ENCODE measurements at regions not wholly inside any gene's neighbourhood (a gene's known extent, or its start where the extent isn't known, plus 50 kb on each side); places are given as distances from the start of the nearest gene placed in this dataset.

DNA sequence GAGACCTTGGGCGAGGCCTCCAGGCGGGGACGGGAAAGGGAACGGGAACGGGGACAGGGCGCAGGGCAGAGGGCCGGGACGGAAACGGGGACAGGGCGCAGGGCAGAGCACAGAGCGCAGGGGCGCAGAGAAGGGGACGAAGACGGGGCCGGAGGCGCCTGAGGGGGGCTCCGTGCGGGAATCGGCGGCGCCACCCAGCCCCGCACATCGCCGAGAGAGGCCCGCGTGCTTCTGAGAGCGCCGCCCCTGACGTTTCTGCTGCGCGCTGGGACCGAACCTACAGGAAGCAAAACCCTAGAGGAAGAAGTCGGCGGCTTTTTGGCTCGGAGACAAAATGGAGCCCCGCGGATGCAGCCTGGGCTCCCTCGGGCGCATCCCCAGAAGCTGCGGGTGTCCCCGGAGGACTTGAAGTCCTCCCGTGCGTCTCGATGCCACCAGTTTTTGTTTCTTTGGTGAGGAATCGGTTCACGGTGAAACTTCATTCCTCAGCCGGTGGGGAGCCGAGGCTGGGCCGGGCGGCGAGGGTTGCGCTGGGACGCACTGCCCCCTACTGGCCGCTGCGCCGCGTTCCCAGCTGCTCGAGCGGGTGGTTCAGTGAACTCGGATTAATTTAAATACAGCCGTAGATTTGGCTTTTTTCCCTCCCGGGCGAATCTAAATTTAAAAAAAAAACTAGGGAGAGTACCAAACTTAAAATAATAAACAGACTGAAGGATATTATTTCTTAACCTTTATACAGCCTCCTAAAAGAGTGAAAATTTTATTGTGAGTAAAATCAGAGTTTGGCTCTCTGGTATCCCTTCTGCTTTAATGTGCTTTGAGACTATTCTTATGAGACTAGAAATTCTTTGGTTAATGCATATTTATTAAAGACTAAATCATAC, 350.0 kb upstream of the ARGLU1 start:
- Histone ChIP-seq H3K27ac (ENCODE audit: low read depth, low read length) (peak overlapping the region; percentile 84), H3K36me3 (ENCODE audit: control insufficient read depth, insufficient read depth, low read length) (no peaks in the 10 kb centered on the region), H3K4me3 (ENCODE audit: low read depth, low read length) (peak overlapping the region; percentile 76), H3K4me1 (ENCODE audit: control insufficient read depth, insufficient read depth, low read length) (peaks cover 14% of the 10 kb centered on the region), H3K27me3 (ENCODE audit: control insufficient read depth, insufficient read depth, low read length) (no peaks in the 10 kb centered on the region), H3K9me3 (ENCODE audit: control insufficient read depth, insufficient read depth, low read length) (no peaks in the 10 kb centered on the region)
- WGBS (ENCODE audit: insufficient coverage), result under 1% methylated on average over 59 of the region's 63 CpGs
- peak; percentile 74 to 95 (median 80) for DNase-seq (ENCODE audit: low read depth in 4 of 6, low spot score in 6 of 6)

DNA sequence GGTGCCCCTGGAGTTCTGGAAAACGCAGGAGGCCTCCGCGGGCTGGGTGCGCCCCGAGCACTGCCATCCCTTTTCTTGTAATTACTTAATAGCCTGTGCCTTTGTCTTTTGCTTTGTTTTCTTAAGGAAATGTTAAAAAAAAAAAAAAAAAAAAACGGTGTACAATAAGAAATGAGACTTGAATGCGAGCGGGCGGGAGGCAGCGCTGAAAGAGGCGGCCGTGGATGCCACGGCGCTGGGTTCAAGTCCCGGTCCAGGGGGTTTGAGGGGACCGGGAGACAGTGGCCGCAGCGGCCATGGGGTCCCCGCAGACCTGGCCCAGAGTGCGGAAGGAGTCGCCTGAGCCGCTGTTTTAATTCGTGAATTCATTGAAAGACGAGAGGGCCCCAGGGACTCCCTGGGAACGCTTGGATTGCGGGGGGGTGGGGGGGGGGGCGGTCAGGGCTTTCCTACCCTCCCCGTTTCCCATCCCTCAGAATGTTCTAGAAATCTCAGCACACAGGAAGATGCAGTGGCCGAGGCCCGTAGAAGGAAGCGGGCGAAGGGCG, 349.2 kb upstream of the ARGLU1 start:
- H3K4me3 ChIP-seq (ENCODE audit: low read depth, low read length), result peak overlapping the region; percentile 76

GRCh38 chr13:106916329-106916976, 348.5 kb upstream of the ARGLU1 start:
- H3K27me3 ChIP-seq (ENCODE audit: control insufficient read depth, insufficient read depth, low read length), result no peaks in the 10 kb centered on the region
- H3K27ac ChIP-seq (ENCODE audit: low read depth, low read length), result peak overlapping the region; percentile 42
- peaks cover 14% of the 10 kb centered on the region for H3K4me1 ChIP-seq (ENCODE audit: control insufficient read depth, insufficient read depth, low read length)
- no peak overlapping the region for H3K4me3 ChIP-seq (ENCODE audit: low read depth, low read length)
- H3K36me3 ChIP-seq (ENCODE audit: control insufficient read depth, insufficient read depth, low read length), result no peaks in the 10 kb centered on the region
- DNase-seq (ENCODE audit: low read depth in 4 of 6, low spot score in 6 of 6), result peak in 2 of 6 donors; percentile 16 to 66
- H3K9me3 ChIP-seq (ENCODE audit: control insufficient read depth, insufficient read depth, low read length), result no peaks in the 10 kb centered on the region
- 77% methylated on average over 2 of the region's 15 CpGs for WGBS (ENCODE audit: insufficient coverage)

More for the DNA sequence above, 349.2 kb upstream of the ARGLU1 start:
- H3K27me3 ChIP-seq (ENCODE audit: control insufficient read depth, insufficient read depth, low read length), result no peaks in the 10 kb centered on the region
- WGBS (ENCODE audit: insufficient coverage), result 24% methylated on average over 18 of the region's 33 CpGs
- no peaks in the 10 kb centered on the region for H3K36me3 ChIP-seq (ENCODE audit: control insufficient read depth, insufficient read depth, low read length)
- H3K27ac ChIP-seq (ENCODE audit: low read depth, low read length), result peak overlapping the region; percentile 42
- H3K9me3 ChIP-seq (ENCODE audit: control insufficient read depth, insufficient read depth, low read length), result no peaks in the 10 kb centered on the region
- DNase-seq (ENCODE audit: low read depth in 4 of 6, low spot score in 6 of 6), result peak in 2 of 6 donors; percentile 8 to 51
- peaks cover 14% of the 10 kb centered on the region for H3K4me1 ChIP-seq (ENCODE audit: control insufficient read depth, insufficient read depth, low read length)

DNA sequence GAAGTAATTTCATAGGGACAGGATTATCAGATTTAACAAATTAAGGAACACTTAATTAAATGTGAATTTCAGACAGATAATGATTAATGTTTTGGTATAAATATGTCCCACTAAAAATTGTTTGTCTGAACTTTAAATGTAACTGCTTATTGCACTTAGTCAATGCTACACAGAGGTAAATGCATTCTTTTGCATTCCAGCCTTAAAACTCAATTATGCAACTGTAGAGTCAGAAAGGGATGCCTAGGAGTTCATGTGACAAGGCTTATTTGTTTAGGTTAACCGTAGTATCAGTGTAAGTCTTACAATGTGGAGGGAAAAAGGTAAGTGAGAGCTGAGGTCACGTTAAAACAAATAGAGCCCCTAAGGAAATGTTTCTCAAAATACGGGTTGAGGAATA, 347.2 kb upstream of the ARGLU1 start:
- Histone ChIP-seq H3K9me3 (ENCODE audit: control insufficient read depth, insufficient read depth, low read length) (no peaks in the 10 kb centered on the region), H3K4me1 (ENCODE audit: control insufficient read depth, insufficient read depth, low read length) (peaks cover 14% of the 10 kb centered on the region), H3K27ac (ENCODE audit: low read depth, low read length) (no peak overlapping the region), H3K27me3 (ENCODE audit: control insufficient read depth, insufficient read depth, low read length) (no peaks in the 10 kb centered on the region), H3K4me3 (ENCODE audit: low read depth, low read length) (no peak overlapping the region), H3K36me3 (ENCODE audit: control insufficient read depth, insufficient read depth, low read length) (no peaks in the 10 kb centered on the region)
- 79% methylated on average over 2 of the region's 3 CpGs for WGBS (ENCODE audit: insufficient coverage)
- DNase-seq (ENCODE audit: low read depth in 4 of 6, low spot score in 6 of 6), result no peak

GRCh38 chr13:106911627-106912026, 343.7 kb upstream of the ARGLU1 start:
- H3K27ac ChIP-seq (ENCODE audit: low read depth, low read length), result no peak overlapping the region
- peaks cover 4% of the 10 kb centered on the region for H3K27me3 ChIP-seq (ENCODE audit: control insufficient read depth, insufficient read depth, low read length)
- no peaks in the 10 kb centered on the region for H3K36me3 ChIP-seq (ENCODE audit: control insufficient read depth, insufficient read depth, low read length)
- 94% methylated on average over 4 of the region's 4 CpGs for WGBS (ENCODE audit: insufficient coverage)
- no peaks in the 10 kb centered on the region for H3K9me3 ChIP-seq (ENCODE audit: control insufficient read depth, insufficient read depth, low read length)
- no peaks in the 10 kb centered on the region for H3K4me1 ChIP-seq (ENCODE audit: control insufficient read depth, insufficient read depth, low read length)
- no peak for DNase-seq (ENCODE audit: low read depth in 4 of 6, low spot score in 6 of 6)
- H3K4me3 ChIP-seq (ENCODE audit: low read depth, low read length), result no peak overlapping the region

DNA sequence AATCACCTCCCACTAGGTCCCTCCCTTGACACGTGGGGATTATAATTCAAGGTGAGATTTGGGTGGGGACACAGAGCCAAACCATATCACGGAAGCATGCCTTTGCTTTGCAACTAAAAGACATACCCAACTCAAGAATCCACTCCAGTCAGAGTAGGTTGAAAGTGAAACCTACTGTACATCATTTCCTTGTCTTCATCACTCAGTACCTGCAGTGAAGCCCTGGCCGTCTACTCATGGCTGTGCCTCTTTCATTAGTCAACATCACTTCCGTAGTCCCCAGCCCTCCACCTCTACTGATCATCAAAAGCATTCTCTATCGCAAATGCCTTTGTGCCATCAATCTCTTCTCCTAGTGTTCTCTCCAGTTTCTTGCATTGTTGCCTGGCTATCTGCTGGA, 343.1 kb upstream of the ARGLU1 start:
- Histone ChIP-seq H3K36me3 (ENCODE audit: control insufficient read depth, insufficient read depth, low read length) (no peaks in the 10 kb centered on the region), H3K4me3 (ENCODE audit: low read depth, low read length) (no peak overlapping the region), H3K4me1 (ENCODE audit: control insufficient read depth, insufficient read depth, low read length) (no peaks in the 10 kb centered on the region)

DNA sequence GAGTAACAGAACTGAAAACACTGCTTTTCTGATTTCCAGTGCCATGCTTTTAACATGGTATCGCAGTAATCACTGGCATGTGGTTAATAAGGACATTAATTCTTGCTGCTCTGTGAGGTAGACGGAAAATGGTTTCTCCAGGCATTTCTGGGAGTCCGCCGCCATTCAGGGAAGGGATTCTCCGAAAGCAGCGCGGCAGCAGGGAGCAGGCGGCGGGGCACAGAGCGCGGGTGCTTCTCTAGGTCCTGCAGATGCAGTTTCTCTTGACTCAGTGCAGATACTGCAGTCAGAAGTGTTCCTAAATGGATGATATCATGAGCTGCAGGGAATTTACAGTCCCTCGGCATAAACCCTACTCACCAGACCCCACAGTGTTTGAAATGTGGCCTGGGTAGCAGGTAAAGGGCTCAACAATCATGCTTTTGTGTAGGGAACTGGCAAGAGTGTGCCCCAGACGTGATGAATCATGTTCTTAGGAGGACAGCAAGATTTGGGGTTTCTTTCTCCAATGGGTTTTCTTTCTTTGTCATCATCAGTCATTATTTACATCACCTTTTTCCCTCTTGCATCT, 338.6 kb upstream of the ARGLU1 start:
- no peaks in the 10 kb centered on the region for H3K4me1 ChIP-seq (ENCODE audit: control insufficient read depth, insufficient read depth, low read length)
- 65% methylated on average over 9 of the region's 13 CpGs for WGBS (ENCODE audit: insufficient coverage)
- no peaks in the 10 kb centered on the region for H3K9me3 ChIP-seq (ENCODE audit: control insufficient read depth, insufficient read depth, low read length)
- H3K27ac ChIP-seq (ENCODE audit: low read depth, low read length), result no peak overlapping the region
- H3K36me3 ChIP-seq (ENCODE audit: control insufficient read depth, insufficient read depth, low read length), result no peaks in the 10 kb centered on the region
- H3K4me3 ChIP-seq (ENCODE audit: low read depth, low read length), result no peak overlapping the region
- peak in 2 of 6 donors; percentile 26 to 86 for DNase-seq (ENCODE audit: low read depth in 4 of 6, low spot score in 6 of 6)
- peaks cover 4% of the 10 kb centered on the region for H3K27me3 ChIP-seq (ENCODE audit: control insufficient read depth, insufficient read depth, low read length)

More for the DNA sequence above, 343.1 kb upstream of the ARGLU1 start:
- H3K27ac ChIP-seq (ENCODE audit: low read depth, low read length), result no peak overlapping the region
- 100% methylated on average over 4 of the region's 5 CpGs for WGBS (ENCODE audit: insufficient coverage)
- no peak for DNase-seq (ENCODE audit: low read depth in 4 of 6, low spot score in 6 of 6)
- H3K27me3 ChIP-seq (ENCODE audit: control insufficient read depth, insufficient read depth, low read length), result peaks cover 4% of the 10 kb centered on the region
- H3K9me3 ChIP-seq (ENCODE audit: control insufficient read depth, insufficient read depth, low read length), result no peaks in the 10 kb centered on the region

GRCh38 chr13:106905380-106906162, 337.6 kb upstream of the ARGLU1 start:
- 35% methylated on average over 6 of the region's 14 CpGs for WGBS (ENCODE audit: insufficient coverage)

DNA sequence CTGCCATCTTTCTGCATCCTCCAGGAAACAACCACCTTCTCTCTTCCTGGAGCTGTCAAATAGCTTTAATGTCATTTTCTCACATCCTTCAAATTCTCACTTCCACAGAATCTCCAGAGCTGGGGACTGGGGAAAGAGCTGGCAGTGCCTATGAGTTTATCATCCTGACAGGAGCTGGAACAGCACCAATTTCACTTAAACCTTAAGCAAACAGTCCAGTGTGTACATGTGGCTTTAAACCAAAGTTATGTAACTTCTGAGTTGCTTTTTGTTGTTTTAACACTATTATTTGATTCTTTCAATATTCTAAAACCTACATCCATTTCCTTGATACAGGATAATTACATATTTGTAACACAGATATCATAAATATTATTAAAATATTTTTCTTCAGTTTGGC, 331.5 kb upstream of the ARGLU1 start:
- no peaks in the 10 kb centered on the region for H3K4me1 ChIP-seq (ENCODE audit: control insufficient read depth, insufficient read depth, low read length)
- H3K27ac ChIP-seq (ENCODE audit: low read depth, low read length), result no peak overlapping the region
- no peak for DNase-seq (ENCODE audit: low read depth in 4 of 6, low spot score in 6 of 6)
- H3K27me3 ChIP-seq (ENCODE audit: control insufficient read depth, insufficient read depth, low read length), result no peaks in the 10 kb centered on the region
- no peak overlapping the region for H3K4me3 ChIP-seq (ENCODE audit: low read depth, low read length)
- no peaks in the 10 kb centered on the region for H3K36me3 ChIP-seq (ENCODE audit: control insufficient read depth, insufficient read depth, low read length)
- no peaks in the 10 kb centered on the region for H3K9me3 ChIP-seq (ENCODE audit: control insufficient read depth, insufficient read depth, low read length)

More at GRCh38 chr13:106905380-106906162, 337.6 kb upstream of the ARGLU1 start:
- H3K4me1 ChIP-seq (ENCODE audit: control insufficient read depth, insufficient read depth, low read length), result no peaks in the 10 kb centered on the region
- H3K4me3 ChIP-seq (ENCODE audit: low read depth, low read length), result no peak overlapping the region
- peak in 2 of 6 donors; percentile 36 to 41 for DNase-seq (ENCODE audit: low read depth in 4 of 6, low spot score in 6 of 6)
- peaks cover 4% of the 10 kb centered on the region for H3K27me3 ChIP-seq (ENCODE audit: control insufficient read depth, insufficient read depth, low read length)
- H3K27ac ChIP-seq (ENCODE audit: low read depth, low read length), result no peak overlapping the region
- no peaks in the 10 kb centered on the region for H3K9me3 ChIP-seq (ENCODE audit: control insufficient read depth, insufficient read depth, low read length)
- H3K36me3 ChIP-seq (ENCODE audit: control insufficient read depth, insufficient read depth, low read length), result no peaks in the 10 kb centered on the region
